Liver (tissue), 7 donors: ENCODE measurements at regions not wholly inside any gene's neighbourhood (a gene's known extent, or its start where the extent isn't known, plus 50 kb on each side); places are given as distances from the start of the nearest gene placed in this dataset.

Source experiments
- DNase-seq: peaks from one replicate; pipeline ENCODE4 v3.0.0-alpha.2; 2017; ENCODE audit warnings: low spot score
- H3K27ac ChIP-seq, 2 donors: one replicate each; pipeline ENCODE4 v1.7.0; 2013; ENCODE audit warnings: inconsistent platforms in 2 of 2, low read length in 2 of 2, control low read depth in 1 of 2, low read depth in 1 of 2, mild to moderate bottlenecking in 1 of 2
- H3K27me3 ChIP-seq, 4 donors: one replicate each; pipeline versions ENCODE4 v1.6.1 to v1.7.0; 2013; ENCODE audit warnings: low read length in 3 of 4, inconsistent platforms in 1 of 4, mild to moderate bottlenecking in 1 of 4, moderate library complexity in 1 of 4; ENCODE audit not compliant: control insufficient read depth in 4 of 4, insufficient read depth in 4 of 4
- H3K36me3 ChIP-seq, 4 donors: one replicate each; pipeline versions ENCODE4 v1.6.1 to v1.7.0; 2013; ENCODE audit warnings: low read length in 3 of 4, mild to moderate bottlenecking in 3 of 4, low read depth in 1 of 4, moderate library complexity in 1 of 4; ENCODE audit not compliant: control insufficient read depth in 4 of 4, insufficient read depth in 3 of 4
- H3K4me1 ChIP-seq, 4 donors: one replicate each; pipeline versions ENCODE4 v1.6.1 to v1.7.0; 2013; ENCODE audit warnings: low read length in 3 of 4, mild to moderate bottlenecking in 3 of 4, moderate library complexity in 1 of 4; ENCODE audit not compliant: control insufficient read depth in 4 of 4, insufficient read depth in 4 of 4
- H3K4me3 ChIP-seq, 3 donors: one replicate each; pipeline versions ENCODE4 v1.6.1 to v1.7.0; 2013; ENCODE audit warnings: low read length in 3 of 3, control low read depth in 1 of 3, low read depth in 1 of 3, mild to moderate bottlenecking in 1 of 3
- H3K9ac ChIP-seq, 2 donors: one replicate each; pipeline ENCODE4 v1.7.0; 2013; ENCODE audit warnings: low read length in 2 of 2, mild to moderate bottlenecking in 2 of 2, moderate library complexity in 2 of 2, control low read depth in 1 of 2, low read depth in 1 of 2
- H3K9me3 ChIP-seq, 4 donors: one replicate each; pipeline versions ENCODE4 v1.6.1 to v1.7.0; 2013; ENCODE audit warnings: low read length in 3 of 4; ENCODE audit not compliant: control insufficient read depth in 4 of 4
- ATF3 ChIP-seq: IDR thresholded peaks from 2 replicates; pipeline ENCODE4 v1.6.1; 2016; ENCODE audit warnings: antibody characterized with exemption
- FOXA2 ChIP-seq: IDR thresholded peaks from 2 replicates; pipeline ENCODE4 v1.6.1; 2016; ENCODE audit warnings: antibody characterized with exemption
- HNF4A ChIP-seq, 2 donors: conservative IDR thresholded peaks; 2 replicates each; pipeline ENCODE4 v1.6.1; 2016; ENCODE audit warnings: antibody characterized with exemption in 2 of 2, mild to moderate bottlenecking in 2 of 2
- JUND ChIP-seq, 2 donors: IDR thresholded peaks; 2 replicates each; pipeline ENCODE4 v1.6.1; 2016; ENCODE audit warnings: antibody characterized with exemption in 2 of 2
- MAX ChIP-seq: IDR thresholded peaks from 2 replicates; pipeline ENCODE4 v1.6.1; 2016; ENCODE audit warnings: antibody characterized with exemption
- NR2F2 ChIP-seq: IDR thresholded peaks from 2 replicates; pipeline ENCODE4 v1.6.1; 2016; ENCODE audit warnings: antibody characterized with exemption
- RAD21 ChIP-seq, 2 donors: IDR thresholded peaks; 2 replicates each; pipeline ENCODE4 v1.6.1; 2016; ENCODE audit warnings: antibody characterized with exemption in 2 of 2, mild to moderate bottlenecking in 2 of 2
- REST ChIP-seq: IDR thresholded peaks from 2 replicates; pipeline ENCODE4 v1.6.1; 2016; ENCODE audit warnings: antibody characterized with exemption, mild to moderate bottlenecking
- RXRA ChIP-seq, 2 donors: IDR thresholded peaks; 2 replicates each; pipeline ENCODE4 v1.6.1; 2017 to 2018; ENCODE audit warnings: antibody characterized with exemption in 2 of 2, mild to moderate bottlenecking in 1 of 2
- SP1 ChIP-seq: IDR thresholded peaks from 2 replicates; pipeline ENCODE4 v1.6.1; 2018; ENCODE audit warnings: antibody characterized with exemption, mild to moderate bottlenecking
- TAF1 ChIP-seq: conservative IDR thresholded peaks from 2 replicates; pipeline ENCODE4 v1.6.1; 2016; ENCODE audit warnings: antibody characterized with exemption, mild to moderate bottlenecking
- YY1 ChIP-seq: IDR thresholded peaks from 2 replicates; pipeline ENCODE4 v1.6.1; 2016; ENCODE audit warnings: antibody characterized with exemption, mild to moderate bottlenecking
- ZBTB33 ChIP-seq: IDR thresholded peaks from 2 replicates; pipeline ENCODE4 v1.6.1; 2016; ENCODE audit warnings: antibody characterized with exemption
- WGBS: extraction: QIAGEN DNeasy Blood & Tissue Kit; methylation state at CpG from one replicate; pipeline ENCODE4 v1.1.7; 2013; 5-methylcytosine and 5-hydroxymethylcytosine counted together
- donor health status: healthy.
- donor health status: healthy.
- donor health status: healthy.
- donor health status: healthy.

GRCh38 chr1:55322842-55323241, 107.7 kb upstream of the USP24 start (continued):
- TF ChIP-seq JUND (IDR thresholded peaks at IDR 0.05): no peak
- TF ChIP-seq RXRA (IDR thresholded peaks at IDR 0.05): no peak

- 78% methylated on average over 2 of the region's 2 CpGs for WGBS
- Histone ChIP-seq H3K4me3 (no peak overlapping the region), H3K4me1 (no peaks in the 10 kb centered on the region), H3K9me3 (no peaks in the 10 kb centered on the region), H3K27ac (no peak overlapping the region), H3K36me3 (no peaks in the 10 kb centered on the region), H3K9ac (no peak overlapping the region), H3K27me3 (no peaks in the 10 kb centered on the region)
- TF ChIP-seq HNF4A (conservative IDR thresholded peaks at IDR 0.05) (no peak), TAF1 (no peak), ATF3 (no peak), ZBTB33 (no peak), FOXA2 (no peak), JUND (IDR thresholded peaks at IDR 0.05) (no peak), MAX (no peak), NR2F2 (no peak), REST (no peak), RAD21 (IDR thresholded peaks at IDR 0.05) (no peak)
- no peak for DNase-seq
Measured at GRCh38 chr1:55321942-55322341, 106.8 kb upstream of the USP24 start.

GRCh38 chr1:55320891-55321290, 105.7 kb upstream of the USP24 start:
- no peak for TF ChIP-seq ATF3
- TF ChIP-seq SP1: no peak
- no peak for TF ChIP-seq ZBTB33
- no peak for TF ChIP-seq FOXA2
- no peak for TF ChIP-seq YY1
- TF ChIP-seq RXRA (IDR thresholded peaks at IDR 0.05): no peak
- TF ChIP-seq TAF1: no peak
- no peak for TF ChIP-seq HNF4A (conservative IDR thresholded peaks at IDR 0.05)
- TF ChIP-seq NR2F2: no peak
- Histone ChIP-seq H3K36me3 (no peaks in the 10 kb centered on the region), H3K4me1 (no peaks in the 10 kb centered on the region), H3K4me3 (no peak overlapping the region), H3K27me3 (no peaks in the 10 kb centered on the region), H3K27ac (no peak overlapping the region), H3K9me3 (no peaks in the 10 kb centered on the region), H3K9ac (no peak overlapping the region)
- WGBS: 95% methylated on average over 2 of the region's 2 CpGs
- DNase-seq: no peak
